GM19463 (cell line): ENCODE measurements at regions not wholly inside any gene's neighbourhood (a gene's known extent, or its start where the extent isn't known, plus 50 kb on each side); places are given as distances from the start of the nearest gene placed in this dataset.
"Not testable (repeated sequence)": the region's sequence is repeated elsewhere in the genome, so short reads cannot be mapped to it uniquely, and the experiment has no call there.

ENCODE experiments used
- ATAC-seq: cut with Tn5 transposase; IDR thresholded peaks from one replicate; pipeline ENCODE4 v1.9.1; 2021; ENCODE audit warnings: mild to moderate bottlenecking, moderate library complexity; ENCODE audit not compliant: unreplicated experiment

DNA sequence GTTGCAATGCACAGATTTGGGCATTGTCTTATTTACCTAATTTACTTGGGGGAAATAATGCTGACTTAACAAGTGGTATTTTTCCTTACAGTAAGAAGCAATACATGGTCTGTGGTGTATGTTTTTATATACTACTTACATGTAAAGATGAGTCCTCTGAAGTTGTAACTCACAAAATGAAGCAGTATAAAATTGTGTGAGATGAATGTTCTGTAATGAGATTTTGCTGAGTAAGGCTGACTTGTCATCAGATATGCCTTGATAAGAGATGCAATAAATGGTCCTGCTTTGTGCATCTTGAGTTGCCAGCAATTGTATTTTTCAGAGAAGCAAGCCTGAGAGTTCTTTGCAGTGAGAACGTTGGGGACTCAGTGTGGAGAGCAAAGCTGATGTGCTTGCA, 92.2 kb upstream of the GNAQ start:
- no peak for ATAC-seq

DNA sequence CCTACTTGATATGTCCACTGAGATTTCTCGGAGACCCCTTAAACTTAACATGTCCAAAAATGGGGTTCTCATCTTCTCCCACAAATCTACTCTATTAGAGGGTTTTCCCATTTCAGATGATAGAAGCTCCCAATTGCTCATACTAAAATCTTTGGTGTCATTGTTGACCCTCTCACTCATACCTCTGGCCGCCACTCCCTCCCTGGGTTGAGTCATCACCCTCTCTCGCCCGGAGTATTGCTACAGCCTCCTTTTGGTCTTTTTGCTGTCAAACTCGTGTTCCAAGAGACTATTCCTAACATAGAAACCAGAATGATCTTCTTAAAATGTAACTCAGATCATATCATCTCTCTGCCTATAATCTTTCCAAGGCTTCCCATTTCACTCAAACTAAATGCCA, 91.0 kb upstream of the GNAQ start:
- no peak for ATAC-seq

DNA sequence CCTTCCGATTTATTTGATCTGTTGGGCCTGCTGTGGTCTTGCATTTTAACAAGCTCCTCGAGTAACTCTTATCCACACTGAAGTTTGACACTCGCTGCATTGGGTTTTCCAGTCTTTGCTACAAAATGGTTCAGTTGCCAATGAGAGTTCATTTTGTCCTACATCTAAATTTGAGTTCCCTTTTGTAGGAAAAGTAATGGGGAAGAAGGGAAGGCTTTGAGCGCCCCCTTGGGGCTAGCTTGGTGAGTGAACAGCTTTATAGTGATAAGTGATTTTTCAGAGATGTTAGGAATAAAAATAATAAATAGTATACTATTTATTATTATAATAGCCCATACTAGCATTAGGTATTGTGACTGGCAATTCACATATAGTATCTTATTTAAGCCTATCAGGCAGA, 89.9 kb upstream of the GNAQ start:
- ATAC-seq: no peak

DNA sequence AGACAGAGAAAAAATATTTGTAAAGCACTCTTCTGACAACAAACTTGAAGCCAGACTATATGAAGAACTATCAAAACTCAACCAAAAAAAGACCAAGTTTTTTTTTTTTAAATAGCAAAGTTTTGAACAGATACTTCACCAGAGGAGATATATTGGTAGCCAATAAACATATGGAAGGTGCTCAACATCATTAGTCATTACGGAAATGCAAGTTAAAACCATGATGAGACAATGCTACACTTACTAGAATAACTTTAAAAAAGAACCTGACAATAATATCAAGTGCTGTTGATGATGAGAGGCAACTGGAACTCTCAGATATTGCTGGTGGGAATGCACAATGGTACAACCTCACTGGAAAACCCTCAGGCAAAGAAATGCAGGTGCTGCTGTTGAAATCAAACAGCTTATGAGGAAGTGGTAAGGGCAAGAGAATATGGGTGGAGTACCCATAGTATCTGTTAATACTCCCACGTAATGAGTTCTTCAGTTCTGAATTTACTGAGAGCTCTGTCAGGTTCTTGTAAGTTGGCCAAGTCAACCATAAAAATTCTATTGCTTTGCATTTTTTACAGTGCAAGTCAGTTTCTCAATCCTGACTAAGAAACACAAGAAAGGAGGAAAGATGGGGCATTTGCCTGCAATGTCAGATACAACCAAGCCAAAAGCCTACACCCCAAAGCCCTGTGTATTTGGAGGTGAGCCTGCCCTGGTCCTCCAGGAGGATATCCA, 87.3 kb upstream of the GNAQ start:
- peak; percentile 90 for ATAC-seq

DNA sequence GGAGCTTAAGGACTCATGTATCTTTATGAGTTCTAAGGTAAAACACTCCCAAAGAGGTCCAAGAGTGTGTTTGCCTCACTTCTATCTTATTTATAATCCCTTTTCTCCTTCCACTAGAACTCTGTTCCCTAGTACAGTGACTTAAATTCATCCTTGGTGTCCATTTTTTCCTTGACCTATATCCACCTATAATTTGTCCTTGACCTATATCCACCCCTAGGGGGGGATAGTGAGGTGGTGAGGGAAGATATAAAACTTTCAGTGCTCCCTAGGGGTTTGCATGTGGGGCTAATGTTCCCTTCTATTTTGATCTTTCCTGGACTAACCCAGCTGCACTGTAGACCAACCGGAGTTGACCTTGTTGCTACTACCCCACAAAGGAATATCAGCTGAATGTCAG, 83.5 kb upstream of the GNAQ start:
- ATAC-seq: no peak

DNA sequence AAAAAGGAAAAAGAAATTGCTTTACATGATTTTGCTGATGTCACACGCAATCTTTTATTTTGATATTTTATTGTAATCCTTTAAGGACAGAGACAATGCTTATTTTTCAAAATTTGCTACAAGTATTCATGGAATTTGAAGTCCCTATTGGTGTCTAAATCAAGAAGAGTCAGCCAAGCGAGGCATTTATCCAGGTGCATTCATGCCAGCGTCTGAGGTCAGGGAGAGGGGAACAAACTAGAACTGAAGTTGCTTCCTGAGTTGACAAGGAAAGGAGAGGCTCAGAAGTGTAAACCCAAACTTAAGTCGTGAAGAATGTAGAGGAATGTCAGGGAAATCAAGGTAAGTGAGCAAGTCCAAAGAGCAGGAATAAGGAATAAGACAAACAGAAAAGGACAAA, 83.0 kb upstream of the GNAQ start:
- no peak for ATAC-seq

DNA sequence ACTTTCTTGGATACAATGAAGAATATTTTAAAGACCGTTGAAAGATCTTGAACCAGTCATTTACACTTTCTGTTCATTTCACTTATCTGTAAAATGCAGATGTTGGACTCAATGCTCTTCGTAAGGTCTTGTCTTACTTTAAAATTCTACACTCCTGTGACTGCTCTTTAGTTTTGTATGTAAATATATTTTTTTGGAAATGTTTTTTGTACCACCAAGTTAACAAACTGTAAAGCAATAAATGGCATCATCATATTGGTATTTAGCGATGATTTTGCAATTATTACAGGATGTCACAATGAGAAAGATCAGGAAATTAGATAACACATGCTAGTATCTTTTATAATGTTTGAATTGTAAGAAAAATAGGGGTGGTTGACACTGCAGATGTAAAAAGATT, 80.8 kb upstream of the GNAQ start:
- ATAC-seq: no peak

DNA sequence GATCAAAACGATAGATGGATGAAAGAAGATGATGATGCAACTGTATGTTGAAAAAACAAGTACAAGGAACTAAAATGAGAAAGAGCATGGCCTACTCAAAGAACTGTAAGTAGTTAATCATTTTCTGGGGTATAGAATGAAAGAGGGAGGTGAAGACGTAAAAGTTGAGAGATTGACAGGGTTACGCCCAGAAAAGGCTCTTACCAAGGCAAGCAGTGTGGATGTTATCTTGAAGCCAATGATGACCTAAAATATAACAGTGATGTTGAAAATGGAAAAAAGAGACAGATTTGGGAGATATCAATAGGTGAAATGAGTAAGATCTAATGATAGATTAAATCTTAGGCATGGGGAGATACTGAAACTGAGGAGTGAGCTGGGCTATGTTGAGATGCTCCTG, 80.4 kb upstream of the GNAQ start:
- ATAC-seq: no peak

DNA sequence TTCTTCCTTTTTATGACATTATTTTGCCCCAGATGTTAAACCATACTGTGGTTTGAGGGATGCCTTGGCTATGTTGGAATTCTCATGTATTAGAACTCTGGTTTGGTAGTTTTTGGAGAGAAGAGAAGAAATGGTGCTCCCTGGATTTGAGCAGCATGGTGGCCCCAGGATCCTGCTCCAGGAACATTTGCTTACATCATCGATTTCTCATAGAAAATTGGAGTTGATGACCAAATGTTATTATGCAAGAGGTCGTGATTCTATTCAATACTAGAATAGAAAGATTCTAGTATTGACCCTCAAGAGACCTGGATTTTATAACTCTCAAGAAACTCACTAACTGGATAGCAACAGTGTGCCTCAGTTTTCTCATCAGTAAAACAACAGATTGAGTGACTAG, 77.5 kb upstream of the GNAQ start:
- no peak for ATAC-seq

DNA sequence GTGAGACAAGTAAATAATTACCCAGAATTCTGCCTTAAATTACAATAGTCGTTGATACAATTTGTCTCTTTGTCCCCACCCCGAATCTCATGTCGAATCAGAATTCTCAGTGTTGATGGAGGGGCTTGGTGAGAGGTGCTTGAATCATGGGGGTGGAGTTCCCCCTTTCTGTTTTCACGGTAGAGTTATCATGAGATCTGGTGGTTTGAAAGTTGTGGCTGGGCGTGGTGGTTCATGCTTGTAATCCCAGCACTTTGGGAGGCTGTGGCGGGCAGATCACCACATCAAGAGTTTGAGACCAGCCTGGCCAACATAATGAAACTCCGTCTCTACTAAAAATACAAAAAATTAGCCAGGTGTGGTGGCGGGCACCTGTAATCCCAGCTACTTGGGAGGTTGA, 75.0 kb upstream of the GNAQ start:
- not testable (repeated sequence) for ATAC-seq

DNA sequence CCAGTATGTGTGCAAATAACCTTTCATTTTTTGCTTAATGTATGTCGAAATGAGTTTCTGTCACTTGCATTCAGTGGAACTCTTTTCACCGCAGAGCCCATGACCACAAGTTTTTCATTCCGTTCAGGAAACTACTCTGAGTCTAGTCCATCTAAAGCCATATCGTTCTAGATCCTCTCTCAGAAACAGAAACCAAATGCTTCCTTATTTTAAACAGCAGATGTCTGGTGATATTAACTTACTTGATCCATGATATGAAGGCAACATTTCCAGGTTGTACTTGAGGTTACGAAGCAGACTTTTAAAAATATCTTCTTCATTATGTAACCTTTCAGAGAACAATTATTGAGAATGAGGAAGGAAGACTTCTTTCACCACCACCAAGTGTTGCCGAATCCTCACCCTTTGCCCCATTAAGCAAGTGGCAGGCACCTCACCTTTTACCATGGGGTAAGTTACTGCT, 72.4 kb upstream of the GNAQ start:
- no peak for ATAC-seq

DNA sequence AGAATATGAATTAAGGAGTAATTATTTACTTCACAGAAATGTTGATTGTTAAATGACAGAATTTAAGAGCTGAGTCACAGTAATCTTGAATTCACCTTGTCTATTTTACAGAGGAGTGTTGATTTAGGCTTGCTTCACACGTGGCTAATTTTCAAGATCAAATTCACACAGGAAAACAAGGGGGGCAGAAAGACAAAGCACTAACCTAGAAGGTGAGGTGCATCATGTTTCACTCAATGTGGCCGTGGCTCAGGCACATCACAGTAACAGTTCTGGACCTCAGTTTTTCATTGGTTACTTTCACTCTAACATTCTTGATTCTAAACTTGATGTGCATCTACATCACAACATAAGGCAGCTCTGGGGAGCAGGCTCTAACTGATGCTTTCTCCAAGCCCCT, 69.6 kb upstream of the GNAQ start:
- ATAC-seq: no peak

DNA sequence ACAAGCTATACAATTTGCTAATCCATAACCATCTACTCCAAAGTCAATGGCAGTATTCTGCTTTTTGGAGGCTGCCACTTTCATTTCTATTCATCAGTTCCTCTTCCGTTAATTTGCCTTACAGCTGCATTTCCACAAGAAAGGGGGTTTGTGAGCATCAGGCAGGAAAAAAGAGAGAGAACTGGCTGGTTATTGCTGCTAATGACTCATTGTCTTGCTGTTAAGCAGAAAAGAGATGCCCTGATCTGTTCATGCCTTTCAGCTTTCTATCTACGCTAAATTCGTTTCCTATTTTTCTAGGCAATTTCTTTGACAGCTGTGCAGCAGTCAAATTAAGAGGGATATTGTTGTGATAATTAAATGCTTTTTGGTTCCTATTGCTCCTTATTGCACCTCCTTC, 65.9 kb upstream of the GNAQ start:
- ATAC-seq: no peak

DNA sequence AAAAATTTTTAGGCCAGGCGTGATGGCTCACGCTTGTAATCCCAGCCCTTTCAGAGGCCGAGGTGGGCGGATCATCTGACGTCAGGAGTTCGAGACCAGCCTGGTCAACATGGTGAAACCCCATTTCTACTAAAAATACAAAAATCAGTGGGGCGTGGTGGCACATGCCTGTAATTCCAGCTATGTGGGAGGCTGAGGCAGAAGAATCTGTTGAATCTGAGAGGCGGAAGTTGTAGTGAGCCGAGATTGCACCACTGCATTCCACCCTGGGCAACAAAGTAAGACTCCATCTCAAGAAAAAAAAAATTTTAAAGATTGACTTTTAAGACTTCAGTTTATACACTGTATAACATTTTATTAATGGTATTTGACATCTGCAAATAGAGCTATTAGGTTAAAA, 60.1 kb upstream of the GNAQ start:
- ATAC-seq: no peak

DNA sequence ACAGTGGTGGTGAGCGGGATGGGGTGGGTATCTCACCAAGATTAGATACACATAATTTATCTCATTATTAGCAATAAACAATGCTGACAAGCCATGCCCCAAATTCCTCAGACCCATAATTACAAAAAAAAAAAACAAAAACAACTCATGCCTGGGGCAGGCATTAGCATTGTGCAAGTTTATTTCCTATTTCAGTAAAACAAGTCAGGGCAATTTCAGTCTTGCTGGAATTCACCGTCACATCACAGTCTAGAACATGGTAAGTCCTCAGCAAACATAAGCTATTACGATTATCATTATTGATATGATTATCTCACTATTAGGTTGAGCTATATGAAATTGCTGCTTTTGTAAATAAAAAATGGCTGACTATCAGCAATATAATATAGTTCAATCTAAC, 57.5 kb upstream of the GNAQ start:
- no peak for ATAC-seq

DNA sequence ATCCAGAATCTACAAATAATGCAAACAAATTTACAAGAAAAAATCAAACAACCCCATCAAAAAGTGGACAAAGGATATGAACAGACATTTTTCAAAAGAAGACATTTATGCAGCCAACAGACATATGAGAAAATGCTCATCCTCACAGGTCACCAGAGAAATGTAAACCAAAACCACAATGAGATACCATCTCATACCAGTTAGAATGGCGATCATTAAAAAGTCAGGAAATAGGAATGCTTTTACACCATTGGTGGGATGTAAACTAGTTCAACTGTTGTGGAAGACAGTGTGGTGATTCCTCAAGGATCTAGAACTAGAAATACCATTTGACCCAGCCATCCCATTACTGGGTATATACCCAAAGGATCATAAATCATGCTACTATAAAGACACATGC, 56.6 kb upstream of the GNAQ start:
- not testable (repeated sequence) for ATAC-seq
